Fibroblast of skin of right quadriceps (primary cell): ENCODE measurements at regions not wholly inside any gene's neighbourhood (a gene's known extent, or its start where the extent isn't known, plus 50 kb on each side); places are given as distances from the start of the nearest gene placed in this dataset.
"Not testable (repeated sequence)": the region's sequence is repeated elsewhere in the genome, so short reads cannot be mapped to it uniquely, and the experiment has no call there.

ENCODE experiments used
- DNase-seq: peaks from one replicate; pipeline ENCODE4 v3.0.0-alpha.2; 2013

DNA sequence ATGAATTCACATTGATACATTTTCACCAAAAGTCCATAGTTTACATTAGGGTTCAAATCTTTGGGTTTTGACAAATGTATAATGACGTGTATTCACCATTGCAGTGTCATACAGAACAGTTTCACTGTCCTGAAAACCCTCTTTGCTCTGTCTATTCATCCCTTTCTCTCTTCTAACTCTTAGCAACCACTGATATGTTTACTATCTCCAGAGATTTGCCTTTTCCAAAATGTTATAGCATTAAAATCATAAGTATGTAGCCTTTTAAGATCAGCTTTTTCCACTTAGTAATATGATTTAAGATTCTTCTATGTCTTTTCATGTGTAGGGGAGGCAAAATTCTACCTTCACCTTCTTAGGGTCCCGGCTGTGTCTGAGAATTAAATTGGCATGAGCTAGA, 203.8 kb downstream of the TPRG1 start:
- no peak for DNase-seq

DNA sequence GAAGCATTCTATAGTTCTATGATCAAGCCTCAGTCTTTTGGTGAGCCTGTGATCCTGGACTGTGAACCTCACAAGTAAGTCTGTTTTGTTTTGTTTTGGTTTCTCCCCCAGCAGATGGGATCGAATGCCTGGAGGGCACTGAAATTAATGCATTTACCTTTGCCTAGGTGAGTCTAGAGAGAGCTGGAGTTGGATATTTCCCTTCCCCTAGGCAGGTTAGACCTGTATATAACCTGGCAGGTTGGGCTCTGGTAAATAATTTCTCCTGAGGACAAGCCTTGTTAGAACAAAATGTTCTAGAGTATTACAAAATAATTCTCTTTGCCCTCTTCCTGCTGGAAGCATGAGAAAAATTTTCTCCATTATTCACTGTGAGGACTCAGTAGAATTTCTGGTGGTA, 211.9 kb downstream of the TPRG1 start:
- DNase-seq, result no peak

DNA sequence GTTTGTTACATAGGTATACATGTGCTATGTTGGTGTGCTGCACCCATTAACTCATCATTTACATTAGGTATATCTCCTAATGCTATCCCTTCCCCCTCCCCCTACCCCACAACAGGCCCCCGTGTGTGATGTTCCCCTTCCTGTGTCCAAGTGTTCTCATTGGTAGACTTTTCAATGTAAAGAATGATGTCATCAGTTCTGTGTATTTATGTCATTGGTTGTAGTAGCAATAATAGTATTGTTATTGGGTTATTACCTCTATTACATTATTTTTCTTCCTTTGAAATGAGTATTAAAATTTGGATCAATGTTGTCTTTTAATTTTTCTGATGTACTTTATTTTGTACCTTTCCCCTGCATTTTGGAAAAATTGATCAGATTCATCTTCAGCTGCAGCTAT, 214.1 kb downstream of the TPRG1 start:
- not testable (repeated sequence) for DNase-seq

DNA sequence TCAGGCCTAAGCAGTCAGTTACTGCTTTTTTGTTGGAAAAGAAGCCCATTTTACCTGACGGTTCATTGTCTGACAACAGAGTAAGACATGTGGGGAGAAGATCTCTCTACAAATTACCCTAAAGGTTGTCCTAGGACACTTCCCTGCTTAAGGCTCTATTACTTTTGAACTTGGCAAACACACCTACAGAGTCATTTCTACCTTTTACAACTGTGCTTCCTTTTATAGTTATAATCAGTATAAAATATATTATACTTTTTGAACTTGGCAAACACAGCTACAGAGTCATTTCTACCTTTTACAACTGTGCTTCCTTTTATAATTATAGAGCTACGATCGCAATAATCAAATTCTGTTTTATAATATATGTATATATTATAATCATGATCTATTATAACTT, 215.0 kb downstream of the TPRG1 start:
- no peak for DNase-seq

DNA sequence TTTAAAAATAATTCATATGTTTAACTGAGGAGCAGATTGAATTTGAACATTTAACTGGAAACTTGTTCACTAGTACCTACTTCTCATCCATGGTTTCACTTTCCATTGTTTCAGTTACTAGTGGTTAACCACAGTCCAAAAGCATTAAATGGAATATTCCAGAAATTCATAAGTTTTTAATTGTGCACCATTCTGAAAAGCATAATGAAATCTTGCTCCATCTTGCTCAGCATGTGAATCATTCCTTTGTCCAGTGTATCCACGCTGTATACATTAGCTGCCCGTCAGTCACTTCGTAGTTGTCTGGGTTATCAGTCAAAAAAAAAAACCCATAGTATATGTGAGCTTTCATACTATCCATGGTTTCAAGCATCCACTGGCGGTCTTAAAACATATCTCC, 217.6 kb downstream of the TPRG1 start:
- peak; percentile 9 for DNase-seq

DNA sequence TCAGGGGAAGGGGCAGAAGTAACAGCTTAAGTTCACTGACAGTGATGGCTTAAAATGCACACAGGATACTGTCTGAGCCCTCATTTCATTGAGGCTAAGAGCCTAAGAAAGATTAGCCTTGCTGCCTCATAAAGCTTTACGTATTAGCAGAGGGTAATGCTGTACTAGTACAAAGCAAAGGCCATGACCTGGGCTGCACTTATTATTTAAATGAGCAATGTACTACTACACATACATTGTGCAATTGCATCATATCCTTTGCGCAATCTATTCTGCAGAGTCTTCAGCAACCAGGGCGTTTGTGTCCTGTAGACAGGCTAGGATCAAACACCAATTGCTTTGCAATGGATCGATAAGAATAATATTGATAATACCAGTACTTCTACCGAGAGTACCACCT, 221.8 kb downstream of the TPRG1 start:
- peak; percentile 26 for DNase-seq

DNA sequence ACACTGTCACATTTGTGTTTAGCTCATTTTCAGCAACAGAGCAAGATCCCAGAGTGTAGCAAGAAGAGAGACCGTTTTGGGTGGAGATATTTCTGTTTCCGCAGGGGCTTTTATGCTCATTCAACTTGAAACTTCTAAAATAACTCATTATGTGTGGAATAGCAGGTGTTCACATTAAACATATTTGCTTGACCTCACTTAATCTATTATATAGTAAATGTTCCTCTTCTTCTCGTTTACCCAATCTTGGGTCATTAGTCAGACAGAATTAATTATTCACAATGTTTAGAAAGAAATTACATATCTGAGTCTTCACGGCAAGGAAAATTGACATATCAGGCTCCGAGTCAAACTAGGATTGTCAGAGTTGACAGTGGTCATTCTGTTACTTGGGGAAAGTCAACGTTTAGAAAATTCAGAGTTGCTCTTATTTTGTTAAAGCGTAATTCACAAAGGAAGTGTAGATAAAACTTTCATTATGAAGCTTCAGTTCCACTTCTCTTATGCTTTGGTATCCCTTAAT, 222.9 kb downstream of the TPRG1 start:
- DNase-seq, result no peak

DNA sequence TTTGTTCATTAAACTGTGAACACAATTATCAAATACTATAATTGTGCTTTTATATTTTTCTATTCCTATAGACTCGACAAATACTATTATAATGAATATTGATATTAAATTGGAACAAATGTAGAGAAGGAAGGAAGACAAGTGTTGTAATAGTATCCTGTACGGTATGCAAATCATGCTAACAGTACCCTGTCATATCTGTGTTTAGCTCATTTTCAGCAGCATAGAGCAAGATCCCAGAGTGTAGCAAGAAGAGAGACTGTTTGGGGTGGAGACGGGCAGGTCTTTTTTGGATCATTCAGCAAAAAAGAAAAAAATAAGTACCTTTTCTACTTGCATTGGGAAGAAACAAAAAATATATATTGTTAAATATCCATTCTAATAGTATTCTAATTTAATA, 224.1 kb downstream of the TPRG1 start:
- no peak for DNase-seq

DNA sequence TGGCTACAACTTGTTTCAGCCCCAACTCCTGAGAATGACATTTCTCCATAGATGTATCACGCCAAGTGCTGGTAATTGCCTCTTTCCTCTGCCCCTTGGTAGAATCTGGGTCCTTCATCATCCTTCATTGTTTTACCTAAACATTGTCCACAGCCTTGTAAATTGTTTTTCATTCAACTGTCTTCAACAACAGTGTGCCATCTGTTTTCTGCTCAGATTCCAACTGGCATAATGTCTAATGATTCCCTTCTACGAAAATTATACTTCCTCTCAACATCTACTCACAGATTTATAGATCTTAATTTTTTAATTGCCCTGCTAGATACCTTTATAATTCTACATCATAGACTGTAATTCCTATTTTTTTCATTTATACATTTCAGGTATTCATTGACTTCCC, 226.9 kb downstream of the TPRG1 start:
- DNase-seq, result no peak

DNA sequence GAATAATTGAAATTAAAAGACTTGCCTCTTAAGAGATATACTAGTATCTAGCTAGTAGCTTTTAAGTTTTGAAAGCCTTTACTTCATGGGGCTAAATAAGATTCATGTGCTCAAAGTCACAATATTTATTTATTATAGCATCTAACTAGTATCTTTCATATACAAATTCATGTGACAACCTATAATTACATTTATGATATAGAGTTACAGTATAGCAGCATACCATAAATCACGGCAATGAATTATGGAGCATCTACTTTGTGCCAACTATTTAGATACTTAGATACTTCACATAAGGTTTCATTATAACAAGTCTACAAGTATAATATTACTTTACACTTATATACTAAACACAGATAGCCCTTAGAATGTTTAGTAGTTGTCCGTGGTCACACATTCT, 229.4 kb downstream of the TPRG1 start:
- no peak for DNase-seq

DNA sequence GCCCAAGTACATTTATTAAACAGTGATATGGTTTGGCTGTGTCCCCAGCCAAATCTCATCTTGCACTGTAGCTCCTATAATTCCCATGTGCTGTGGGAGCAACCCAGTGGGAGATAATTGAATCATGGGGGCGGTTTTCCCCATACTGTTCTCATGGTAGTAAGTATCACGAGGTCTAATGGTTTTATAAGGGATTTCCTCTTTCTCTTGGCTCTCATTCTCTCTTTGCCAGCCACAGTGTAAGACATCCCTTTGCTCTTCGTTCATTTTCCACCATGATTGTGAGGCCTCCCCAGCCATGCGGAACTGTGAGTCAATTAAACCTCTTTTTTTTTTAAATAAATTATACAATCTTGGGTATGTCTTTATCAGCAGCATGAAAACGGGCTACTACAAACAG, 228.0 kb upstream of the TP63 start:
- DNase-seq, result no peak

DNA sequence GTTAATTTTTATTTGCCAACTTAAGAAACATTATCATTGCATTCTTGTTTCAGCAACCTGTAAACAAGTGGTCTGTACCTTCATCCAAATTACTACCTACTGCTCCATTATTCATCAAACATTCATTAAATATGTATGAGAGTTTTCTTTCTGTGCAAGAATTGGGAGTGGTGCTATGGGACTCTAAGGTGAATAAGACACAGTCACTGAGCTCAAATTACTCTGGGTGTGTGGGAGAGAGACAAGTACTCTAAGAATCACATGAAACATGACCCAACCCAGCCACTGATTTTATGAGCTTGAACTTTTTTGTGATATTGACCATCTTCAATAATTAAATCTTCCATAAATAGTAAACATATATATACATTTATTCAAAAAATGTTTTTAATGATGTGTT, 227.2 kb upstream of the TP63 start:
- no peak for DNase-seq

DNA sequence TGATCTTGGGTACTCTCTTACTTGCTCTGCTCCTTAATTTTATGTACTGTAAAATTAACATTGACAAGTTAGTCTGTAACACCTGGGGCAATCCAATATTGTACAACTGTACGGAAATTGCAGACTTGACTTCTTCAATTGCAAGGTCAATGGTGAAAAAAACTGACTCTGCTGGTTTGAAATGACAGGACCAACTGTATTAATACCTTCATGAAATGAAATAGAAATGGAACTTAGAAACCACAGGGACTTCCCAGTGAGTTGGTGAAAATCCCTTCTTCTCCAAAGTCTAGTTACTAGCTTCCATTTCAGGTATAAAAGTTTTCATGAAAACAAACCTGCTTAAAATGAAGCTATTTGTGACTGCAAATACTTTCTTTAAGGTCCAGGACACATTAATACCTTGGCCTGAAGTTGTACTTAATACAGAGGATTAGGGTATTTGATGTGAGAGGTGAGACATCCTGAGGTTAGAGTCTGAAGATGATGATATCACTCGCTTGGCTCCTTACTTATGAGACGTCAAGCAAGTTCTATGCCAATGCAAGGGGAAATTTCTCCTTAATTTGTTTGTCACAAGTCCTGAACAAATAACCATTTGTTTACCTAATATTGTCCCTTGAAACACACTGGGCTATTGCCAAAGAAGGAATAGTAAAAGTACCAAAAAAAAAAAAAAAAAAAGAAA, 226.2 kb upstream of the TP63 start:
- no peak for DNase-seq

DNA sequence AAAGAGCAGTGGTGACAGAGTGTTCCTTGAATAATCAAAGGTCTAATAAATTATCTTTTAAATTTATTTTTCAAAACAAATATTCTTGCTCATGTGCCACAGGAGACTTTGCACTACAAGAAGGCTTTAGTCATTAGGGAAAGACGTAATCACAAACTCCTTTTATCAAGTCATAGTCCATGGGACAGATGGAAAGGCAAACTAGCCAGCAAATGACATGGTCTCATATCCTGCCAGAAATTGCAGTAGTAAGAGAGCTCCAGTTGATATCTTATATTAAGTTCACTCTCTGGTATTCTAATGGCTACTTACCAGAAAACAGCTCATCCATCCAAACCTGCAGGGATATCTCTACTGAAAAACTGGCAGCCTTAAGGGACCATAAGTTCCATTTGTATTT, 225.0 kb upstream of the TP63 start:
- no peak for DNase-seq

DNA sequence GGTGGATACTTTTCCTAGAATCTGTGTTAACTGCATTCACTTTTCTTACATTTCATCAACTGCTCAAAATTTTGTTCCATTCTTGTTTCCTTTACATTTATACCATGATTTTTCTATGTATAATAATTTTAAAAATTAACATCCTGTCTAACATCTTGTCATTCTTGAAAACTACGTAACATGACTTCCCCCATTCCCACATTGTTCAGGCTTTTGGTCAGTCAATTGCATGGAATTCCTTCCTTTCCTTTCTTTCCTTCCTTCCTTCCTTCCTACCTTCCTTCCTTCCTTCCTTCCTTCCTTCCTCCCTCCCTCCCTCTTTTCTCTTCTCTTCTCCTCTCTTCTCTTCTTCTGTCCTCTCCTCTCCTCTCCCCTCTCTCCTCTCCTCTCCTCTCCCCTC, 220.7 kb upstream of the TP63 start:
- DNase-seq, result no peak

DNA sequence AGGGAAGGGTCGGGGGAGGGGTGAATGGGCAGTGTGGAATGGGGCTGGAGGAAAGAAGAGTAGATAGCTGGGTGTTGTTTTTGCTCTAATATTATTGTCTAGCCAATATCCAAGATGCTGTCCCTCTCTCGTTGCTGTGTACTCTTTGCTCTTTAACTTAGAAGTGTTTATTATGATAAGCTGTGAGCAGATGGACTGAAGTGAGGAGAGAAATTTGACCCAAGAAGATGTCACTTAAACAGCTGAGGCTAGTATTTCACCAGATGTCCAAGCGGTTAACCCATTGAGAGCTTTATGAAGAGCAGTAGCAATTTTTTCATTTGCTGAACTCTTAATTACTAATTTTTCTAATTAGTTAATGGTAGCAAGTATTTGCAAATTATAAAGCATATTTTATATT, 212.2 kb upstream of the TP63 start:
- DNase-seq, result no peak

DNA sequence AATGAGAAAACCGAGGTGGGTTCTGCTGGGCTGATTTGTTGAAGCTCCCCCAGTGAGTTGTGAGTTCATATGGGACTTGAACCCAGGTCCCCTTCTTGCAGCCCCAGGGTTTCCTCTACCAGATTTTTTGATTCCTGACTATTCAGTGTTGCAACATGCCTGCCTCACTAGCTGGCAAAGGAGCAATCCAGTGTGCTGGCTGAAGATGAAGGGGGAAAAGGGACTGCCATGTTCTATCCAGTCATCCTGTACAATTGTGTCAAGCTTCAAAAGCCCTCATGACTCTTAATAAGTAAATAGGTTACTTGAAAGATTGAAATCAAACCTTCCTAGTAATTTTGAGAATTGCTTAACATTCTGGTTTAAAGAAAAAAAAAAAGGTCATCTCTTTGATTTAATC, 211.5 kb upstream of the TP63 start:
- DNase-seq, result no peak

DNA sequence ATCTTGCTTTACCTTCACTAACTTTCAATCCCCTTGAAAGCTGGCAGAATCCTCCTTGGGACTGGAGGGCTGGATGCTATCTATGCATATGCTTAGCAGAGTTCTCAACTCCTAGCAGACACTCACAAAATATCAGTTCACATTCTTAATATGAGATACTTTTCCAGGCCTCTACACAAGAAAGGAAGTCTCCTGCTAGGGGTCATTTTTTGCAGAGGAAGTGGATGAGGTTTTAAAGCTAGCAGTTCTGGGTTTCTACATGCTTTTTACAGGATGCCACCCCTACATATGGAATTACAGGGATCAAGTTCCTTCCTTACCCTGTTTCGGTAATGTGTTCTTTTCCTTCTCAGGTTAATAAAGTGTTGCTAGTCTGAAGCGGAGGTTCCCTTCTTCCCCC, 206.3 kb upstream of the TP63 start:
- DNase-seq, result no peak

DNA sequence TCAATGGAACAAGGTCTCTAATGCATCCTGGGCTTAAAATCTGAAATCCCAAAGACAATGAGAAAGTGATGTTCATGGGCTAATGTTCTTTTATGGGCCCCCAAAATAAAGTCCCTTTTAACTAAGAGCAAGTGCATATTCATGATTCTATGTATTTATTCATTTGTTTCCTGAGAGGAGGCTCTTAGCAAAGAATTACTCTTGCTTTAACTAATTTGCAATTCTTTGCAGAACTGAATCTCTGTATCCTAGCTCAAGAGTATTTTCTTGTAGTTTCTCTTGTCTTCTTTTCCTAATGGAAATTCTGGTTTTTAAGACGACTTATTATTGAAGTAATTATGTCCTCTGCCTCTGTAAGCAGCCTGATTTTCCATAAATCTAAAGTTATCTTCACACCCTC, 202.2 kb upstream of the TP63 start:
- no peak for DNase-seq

DNA sequence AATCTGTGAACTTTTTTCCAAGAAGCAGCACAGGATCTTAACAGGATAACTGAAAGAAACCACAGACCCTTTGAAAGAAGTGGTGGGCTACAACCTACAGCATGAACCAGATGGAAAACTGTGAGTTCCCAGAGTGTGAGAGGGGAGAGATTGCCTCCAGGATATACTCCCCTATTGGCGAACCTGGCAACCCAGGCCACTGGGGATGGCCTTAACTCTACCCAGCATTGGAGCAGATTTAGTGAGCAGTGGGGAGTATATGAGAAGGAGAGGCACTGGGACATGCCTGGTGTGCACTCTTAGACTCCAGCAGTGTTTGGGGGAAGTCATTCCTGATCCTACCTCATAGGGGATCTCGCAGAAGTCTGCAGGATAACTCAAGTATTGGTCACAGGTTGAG, 201.0 kb upstream of the TP63 start:
- no peak for DNase-seq

DNA sequence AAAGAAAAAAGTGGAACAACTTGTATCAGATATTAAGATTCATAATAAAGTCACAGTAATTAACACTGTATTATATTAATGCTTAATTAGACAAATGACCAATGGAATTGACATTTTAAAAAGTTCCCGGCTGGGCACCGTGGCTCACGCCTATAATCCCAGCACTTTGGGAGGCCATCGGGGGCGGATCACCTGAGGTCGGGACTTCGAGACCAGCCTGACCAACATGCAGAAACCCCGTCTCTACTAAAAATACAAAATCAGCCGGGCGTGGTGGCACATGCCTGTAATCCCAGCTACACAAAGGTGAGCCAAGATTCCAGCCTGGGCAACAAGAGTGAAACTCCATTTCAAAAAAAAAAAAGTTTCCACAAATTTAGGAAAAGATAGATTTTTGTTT, 188.9 kb upstream of the TP63 start:
- not testable (repeated sequence) for DNase-seq

DNA sequence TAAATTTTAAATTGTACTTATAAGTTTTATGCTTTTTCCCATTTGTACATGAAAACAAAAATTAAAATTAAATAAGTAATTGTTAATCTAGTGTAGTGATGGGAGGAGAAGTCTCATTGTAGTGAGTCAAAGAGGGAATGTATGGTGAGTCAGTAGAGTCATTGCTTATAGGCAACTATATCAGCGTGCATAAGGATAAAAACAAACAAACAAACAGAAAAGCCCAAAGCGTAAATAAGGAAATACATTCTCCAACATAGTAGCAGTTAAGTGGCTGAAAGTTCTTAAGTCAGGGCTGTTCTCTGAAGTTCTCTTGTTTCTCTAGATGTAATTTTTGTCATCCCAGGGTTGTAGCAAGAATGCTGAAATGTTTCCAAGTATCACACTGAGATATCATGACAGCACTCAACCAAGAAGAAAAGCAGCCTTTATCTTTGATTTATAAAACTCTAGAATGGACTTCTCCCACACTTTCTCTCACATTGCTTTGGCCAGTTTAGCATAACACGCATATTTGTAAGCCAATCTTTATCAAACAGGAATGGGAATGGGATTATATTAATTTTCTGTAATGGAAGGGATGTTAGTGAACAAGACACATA, 184.1 kb upstream of the TP63 start:
- DNase-seq, result no peak

DNA sequence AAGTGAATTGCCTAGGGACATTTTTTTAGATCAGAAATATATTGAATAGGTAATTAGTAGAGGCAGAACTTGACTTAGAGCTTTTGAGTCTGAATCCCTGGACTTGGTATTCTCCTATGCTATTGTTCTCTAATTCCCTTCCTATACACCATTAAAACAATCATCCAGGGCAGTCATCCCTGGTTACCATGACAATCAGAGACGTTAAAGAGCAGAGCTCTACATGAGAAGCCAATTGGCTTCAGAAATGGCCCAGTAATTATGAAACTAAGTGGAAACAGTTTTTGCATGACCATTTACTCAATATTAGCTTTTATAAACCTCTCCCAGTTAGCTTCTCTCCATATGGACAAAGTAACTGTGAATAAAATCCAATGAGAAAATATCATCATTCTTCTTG, 182.1 kb upstream of the TP63 start:
- no peak for DNase-seq

DNA sequence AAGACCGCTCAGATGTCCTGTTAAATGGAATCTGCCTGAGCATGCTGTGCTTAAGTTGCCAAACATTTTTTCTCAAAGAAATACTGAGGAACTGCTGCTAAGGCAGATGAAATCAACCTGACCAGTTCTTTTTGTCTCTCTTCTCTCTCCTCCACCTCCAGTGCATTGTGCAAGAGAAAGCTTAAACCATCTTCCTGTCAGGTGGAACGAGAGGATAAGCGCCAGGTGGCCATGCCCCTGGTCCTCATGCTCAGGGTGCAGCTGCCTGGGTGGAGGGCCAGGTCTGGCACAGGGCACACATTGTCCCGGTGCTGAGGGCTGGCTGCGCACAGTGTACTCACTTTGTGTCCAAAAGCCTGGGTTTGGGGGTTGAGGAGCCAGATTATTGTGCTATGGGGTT, 176.2 kb upstream of the TP63 start:
- DNase-seq, result no peak
